ENCODE measurements at regions not wholly inside any gene's neighbourhood (a gene's known extent, or its start where the extent isn't known, plus 50 kb on each side); places are given as distances from the start of the nearest gene placed in this dataset.

DNA sequence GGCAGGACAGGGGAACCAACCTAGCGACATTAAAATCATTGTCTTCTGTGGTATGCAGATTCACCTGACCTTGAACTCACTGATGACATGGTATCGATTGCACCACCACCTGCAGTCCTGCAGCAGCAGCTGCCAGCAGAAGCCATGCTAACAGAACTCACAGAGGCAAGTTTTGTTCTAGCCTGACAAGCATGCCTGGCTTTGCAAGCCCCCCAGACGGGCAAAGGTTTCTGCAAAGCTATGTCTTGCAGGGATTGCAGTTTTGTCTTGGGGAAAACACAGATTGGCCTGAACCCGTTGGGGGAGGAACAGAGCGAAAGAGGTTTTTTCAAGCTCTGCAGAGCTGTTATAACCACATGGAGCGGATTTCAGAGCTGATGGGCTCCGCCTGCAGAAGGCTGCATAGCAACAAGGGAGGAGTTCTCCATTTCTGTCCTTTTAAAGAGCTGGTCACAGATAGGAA is 221.0 kb downstream of the HIPK3 start:
- TF ChIP-seq, protein P1, sequence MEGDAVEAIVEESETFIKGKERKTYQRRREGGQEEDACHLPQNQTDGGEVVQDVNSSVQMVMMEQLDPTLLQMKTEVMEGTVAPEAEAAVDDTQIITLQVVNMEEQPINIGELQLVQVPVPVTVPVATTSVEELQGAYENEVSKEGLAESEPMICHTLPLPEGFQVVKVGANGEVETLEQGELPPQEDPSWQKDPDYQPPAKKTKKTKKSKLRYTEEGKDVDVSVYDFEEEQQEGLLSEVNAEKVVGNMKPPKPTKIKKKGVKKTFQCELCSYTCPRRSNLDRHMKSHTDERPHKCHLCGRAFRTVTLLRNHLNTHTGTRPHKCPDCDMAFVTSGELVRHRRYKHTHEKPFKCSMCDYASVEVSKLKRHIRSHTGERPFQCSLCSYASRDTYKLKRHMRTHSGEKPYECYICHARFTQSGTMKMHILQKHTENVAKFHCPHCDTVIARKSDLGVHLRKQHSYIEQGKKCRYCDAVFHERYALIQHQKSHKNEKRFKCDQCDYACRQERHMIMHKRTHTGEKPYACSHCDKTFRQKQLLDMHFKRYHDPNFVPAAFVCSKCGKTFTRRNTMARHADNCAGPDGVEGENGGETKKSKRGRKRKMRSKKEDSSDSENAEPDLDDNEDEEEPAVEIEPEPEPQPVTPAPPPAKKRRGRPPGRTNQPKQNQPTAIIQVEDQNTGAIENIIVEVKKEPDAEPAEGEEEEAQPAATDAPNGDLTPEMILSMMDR (IDR thresholded peaks at IDR 0.05 in 4 of 5, conservative IDR thresholded peaks at IDR 0.05 in 1 of 5), result no peak
- TF ChIP-seq POLR2A (IDR thresholded peaks at IDR 0.05), result no peak

Measured in gastrocnemius medialis (tissue), 4 donors.